Epidermal melanocyte (primary cell): ENCODE measurements at regions not wholly inside any gene's neighbourhood (a gene's known extent, or its start where the extent isn't known, plus 50 kb on each side); places are given as distances from the start of the nearest gene placed in this dataset.
"Not testable (repeated sequence)": the region's sequence is repeated elsewhere in the genome, so short reads cannot be mapped to it uniquely, and the experiment has no call there.

Experiments
- DNase-seq: peaks from one replicate; pipeline ENCODE4 v3.0.0; 2011; ENCODE audit warnings: low spot score; ENCODE audit not compliant: insufficient read length

GRCh38 chr15:95170561-95171380, 939.4 kb downstream of the MCTP2 start:
- DNase-seq: no peak

DNA sequence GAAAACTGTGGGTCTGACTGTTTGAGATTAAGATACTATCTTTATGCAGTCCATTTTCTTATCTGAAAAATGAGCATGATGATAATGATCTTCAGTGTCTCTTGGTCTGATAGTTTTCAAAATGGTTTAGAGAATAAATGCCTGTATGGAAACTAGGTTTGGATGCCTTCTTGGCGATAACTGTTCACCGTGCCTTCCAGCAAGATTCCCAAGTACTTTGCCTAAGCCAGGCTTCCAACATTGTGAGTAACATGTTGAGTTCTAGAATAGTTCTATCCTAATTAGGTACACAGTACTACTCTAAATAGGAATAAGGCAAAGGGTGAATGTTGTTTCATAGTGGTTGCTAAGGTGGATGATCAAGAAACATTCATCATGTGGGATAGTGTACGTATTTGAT, 940.2 kb downstream of the MCTP2 start:
- no peak for DNase-seq

DNA sequence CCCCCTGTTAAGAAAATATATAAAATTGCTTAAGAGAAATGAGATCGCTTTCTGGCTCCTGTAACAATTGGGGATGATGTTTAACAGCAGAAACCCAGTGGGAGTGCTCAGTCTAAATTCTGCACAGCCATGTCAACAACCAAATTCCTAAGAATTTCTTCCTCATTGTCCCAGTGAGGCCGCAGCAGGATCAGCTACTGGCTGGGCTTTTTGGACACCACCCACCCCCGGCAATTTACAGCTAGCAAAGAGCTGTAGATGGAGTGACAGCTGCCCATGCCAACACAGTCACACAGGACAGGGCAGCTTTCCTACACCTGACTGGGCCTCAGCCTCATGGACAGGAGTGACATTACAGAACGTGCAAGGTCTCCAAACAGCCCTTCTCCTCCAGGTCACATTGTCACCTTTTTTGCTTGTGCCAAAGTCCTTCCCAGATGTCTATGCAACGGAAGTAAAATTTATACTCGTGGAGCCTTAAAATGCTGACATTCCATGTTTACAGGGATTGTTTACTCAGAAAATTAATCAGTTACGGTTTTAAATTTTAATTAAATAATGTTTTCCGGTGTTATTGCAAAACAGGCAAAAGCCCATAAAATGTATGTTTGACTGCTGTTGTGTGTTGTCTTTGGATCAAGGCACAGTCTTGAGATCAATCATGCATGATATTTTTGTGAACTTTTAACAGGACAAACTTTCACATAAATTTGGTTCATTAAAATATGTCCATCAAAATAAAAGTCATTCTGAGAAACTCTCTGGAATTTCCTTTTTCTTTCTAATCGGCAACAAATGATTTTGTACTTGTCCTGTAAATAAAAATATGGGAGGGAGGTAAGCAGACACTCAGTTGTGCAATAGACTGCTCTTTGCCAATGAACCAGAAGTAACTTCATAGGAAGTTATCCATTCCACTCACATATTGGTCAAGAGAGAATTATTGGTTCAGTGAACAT, 943.2 kb downstream of the MCTP2 start:
- no peak for DNase-seq

DNA sequence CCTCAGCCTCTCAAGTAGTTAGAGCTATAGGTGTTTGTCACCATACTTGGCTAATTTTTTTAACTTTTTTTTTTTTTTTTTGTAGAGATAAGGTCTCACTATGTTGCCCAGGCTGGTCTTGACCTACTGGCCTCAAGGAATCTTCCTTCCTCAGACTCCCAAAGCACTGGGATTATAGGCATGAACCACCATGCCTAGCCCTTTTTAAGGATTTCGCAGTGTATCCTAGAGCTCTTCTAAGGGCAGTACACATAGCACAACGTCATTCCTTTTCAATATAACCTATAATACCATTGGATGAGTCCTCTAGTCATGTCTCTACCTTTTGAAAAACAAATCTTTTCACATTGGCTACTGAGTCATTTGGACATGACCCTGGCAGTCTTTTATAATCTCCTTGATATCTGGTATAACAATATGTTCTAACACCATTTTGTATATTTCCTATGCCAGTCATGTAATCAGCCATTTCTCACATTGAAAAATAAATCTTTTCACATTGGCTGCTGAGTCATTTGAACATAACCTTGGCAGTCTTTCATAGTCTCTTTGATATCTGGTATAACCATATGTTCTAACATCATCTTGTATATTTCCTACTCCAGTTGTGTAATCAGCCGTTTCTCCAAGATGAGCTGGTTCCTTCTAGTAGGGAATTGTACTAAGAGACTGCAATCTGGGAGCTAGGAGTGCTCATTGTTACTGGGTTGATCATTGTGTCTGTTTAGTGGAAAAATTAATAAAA, 944.7 kb downstream of the MCTP2 start:
- no peak for DNase-seq

GRCh38 chr15:95176794-95177577, 945.6 kb downstream of the MCTP2 start:
- no peak for DNase-seq

GRCh38 chr15:95180530-95180929, 949.2 kb downstream of the MCTP2 start:
- DNase-seq: no peak

- DNase-seq: no peak
These were observed 950.7 kb downstream of the MCTP2 start for GRCh38 chr15:95182091-95182490.

GRCh38 chr15:95192923-95193322, 961.6 kb downstream of the MCTP2 start:
- no peak for DNase-seq

- DNase-seq: no peak
These were observed 963.4 kb downstream of the MCTP2 start for GRCh38 chr15:95194746-95195145.

- no peak for DNase-seq
These were observed 965.0 kb downstream of the MCTP2 start for GRCh38 chr15:95196176-95196915.

DNA sequence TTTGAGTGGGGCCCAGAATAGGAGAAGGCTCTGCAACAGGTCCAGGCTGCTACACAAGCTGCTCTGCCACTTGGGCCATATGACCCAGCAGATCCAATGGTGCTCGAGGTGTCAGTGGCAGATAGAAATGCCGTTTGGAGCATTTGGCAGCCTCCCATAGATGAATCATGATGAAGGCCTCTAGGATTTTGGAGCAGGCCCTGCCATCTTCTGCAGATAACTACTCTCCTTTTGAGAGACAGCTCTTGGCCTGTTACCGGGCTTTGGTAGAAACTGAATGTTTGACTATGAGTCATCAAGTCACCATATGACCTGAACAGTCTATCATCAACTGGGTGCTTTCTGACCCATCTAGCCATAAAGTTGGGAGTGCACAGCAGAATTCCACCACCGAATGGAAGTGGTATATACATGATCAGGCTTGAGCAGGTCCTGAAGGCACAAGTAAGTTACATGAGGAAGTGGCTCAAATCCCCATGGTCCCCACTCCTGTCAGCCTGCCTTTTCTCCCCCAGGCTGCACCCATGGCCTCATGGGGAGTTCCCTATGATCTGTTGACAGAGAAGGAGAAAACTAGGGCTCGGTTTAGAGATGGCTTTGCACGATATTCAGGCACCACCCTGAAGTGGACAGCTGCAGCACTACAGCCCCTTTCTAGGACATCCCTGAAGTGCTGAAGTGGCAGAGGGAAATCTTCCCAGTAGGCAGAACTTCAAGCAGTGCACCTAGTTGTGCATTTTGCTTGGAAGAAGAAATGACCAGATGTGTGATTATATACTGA, 971.4 kb downstream of the MCTP2 start:
- no peak for DNase-seq

- no peak for DNase-seq
These were observed 973.7 kb downstream of the MCTP2 start for GRCh38 chr15:95205077-95205476.

GRCh38 chr15:95205830-95206229, 974.5 kb downstream of the MCTP2 start:
- DNase-seq: not testable (repeated sequence)

DNA sequence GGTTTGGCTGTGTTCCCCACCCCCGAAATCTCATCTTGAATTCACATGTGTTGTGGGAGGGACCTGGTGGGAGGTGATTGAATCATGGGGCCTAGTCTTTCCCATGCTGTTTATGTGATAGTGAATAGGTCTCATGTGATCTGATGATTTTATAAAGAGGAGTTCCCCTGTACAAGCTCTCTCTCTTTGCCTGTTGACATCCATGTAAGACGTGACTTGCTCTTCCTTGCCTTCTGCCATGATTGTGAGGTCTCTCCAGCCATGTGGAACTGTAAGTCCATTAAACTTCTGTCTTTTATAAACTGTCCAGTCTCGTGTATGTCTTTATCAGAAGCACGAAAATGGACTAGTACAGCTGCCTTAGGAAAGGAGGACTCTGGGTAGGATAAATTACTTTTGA, 976.7 kb downstream of the MCTP2 start:
- no peak for DNase-seq

DNA sequence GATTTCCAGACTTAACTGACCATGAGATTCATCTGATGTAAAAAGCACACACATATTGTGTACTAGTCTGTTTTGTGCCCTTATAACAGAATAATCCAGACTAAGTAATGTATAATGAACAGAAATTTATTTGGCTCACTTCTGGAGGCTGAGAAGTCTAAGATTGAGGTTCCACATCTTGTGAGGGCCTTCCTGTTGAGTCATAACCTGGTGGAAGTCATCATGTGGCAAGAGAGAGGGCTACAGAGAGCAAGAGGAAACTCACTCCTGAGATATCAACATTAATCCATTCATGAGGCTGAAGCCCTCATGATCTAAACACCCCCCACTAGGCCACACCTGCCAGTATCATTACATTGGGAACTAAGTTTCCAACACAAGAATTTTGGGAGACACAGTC, 977.6 kb downstream of the MCTP2 start:
- DNase-seq: no peak

DNA sequence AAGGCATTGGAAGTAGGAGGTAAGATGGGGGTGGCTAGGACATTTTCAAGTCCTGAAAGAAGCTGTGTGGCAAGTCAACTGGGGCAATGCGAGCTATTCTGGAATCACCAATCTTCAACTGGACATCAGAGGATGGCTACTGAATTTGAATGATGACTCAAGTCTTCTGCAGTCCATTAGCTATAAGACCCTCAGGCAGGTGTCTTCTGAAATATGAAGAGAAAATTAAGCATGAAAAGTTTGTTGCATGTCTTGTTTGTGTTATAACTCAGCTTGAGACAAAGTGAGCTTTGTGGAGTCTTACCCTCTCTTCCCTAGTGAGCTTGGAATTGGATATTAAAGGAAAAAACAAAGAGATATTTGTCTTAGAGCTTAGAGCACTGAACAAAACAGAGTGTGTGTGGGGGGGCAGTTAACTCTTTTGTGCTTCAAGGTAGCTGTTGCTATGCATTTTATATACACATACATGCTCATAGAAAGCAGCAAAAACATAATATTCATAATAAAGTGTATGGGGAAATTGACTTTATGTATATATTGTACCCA, 979.1 kb downstream of the MCTP2 start:
- DNase-seq: peak; percentile 44

GRCh38 chr15:95215017-95215416, 983.7 kb downstream of the MCTP2 start:
- no peak for DNase-seq

DNA sequence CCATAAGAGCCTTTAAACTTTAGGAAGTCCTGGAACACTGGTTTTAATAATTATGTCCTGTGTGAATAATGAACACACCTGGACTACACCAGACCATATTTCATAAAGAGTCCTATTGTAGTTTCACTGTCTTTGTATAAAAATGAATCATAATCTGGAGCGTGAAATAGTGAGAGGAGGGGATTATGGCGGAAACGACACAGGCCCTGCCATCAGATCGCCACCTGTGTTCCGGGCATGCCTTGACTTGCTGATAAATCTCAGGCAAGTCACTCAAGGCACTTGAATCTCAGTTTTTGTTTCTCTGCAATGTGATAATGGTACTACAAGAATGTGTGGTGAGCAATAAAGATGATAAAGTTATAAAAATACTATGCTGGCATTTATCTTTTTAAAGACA, 995.5 kb downstream of the MCTP2 start:
- DNase-seq: no peak

DNA sequence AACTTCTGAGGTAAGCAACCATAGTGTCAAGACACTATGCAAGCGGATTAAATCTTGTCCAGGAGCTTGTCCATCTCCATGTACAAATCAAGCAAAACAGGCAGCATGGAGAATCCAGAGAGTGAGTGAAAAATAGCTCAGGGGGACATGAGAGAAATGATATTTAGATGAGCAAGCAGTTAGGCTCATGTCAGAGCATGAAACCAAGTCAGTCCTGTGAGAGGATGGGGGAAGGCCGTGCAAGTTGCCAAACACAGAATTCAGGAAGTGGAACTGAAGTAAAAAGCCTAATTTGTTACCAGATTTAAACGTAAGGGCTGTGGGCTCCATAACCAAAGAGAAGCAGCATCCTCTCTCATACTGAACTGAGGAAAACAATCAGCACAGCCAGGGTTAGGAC, 995.9 kb downstream of the MCTP2 start:
- DNase-seq: no peak
